SK-N-SH (cell line): ENCODE measurements at regions not wholly inside any gene's neighbourhood (a gene's known extent, or its start where the extent isn't known, plus 50 kb on each side); places are given as distances from the start of the nearest gene placed in this dataset.

Experiments
- CTCF ChIA-PET: fragments of 300-600, 350-600 bp; formaldehyde crosslinking; extraction: SDS; loops from one replicate; lab custom pipeline; 2021; lab: Yijun Ruan, JAX
- POLR2A ChIA-PET: fragments of 350-600 bp; sonication (Branson Sonifier 250); formaldehyde crosslinking; extraction: SDS; loops from one replicate; lab custom pipeline; 2020; ENCODE audit warnings: antibody characterized with exemption, inconsistent platforms; lab: Yijun Ruan, JAX
- DNase-seq: peaks from one replicate; pipeline ENCODE4 v3.0.0; 2012
- H2AFZ ChIP-seq: fragments of 200-600 bp; sonication (generic); 2 replicates; pipeline ENCODE4 v1.8.1; 2016; ENCODE audit warnings: antibody characterized with exemption, mild to moderate bottlenecking, low read depth
- H3F3A ChIP-seq: fragments of 200-600 bp; sonication (generic); replicated peaks from 2 replicates; pipeline ENCODE3; 2016; ENCODE audit warnings: antibody characterized with exemption, mild to moderate bottlenecking; ENCODE audit not compliant: insufficient read depth
- H3K27ac ChIP-seq, 2 experiments: fragments of 200-500 bp in 1 of 2; fragments of 200-600 bp in 1 of 2; sonication (Bioruptor generic) in 1 of 2; sonication (generic), shearing (Covaris generic) in 1 of 2; 2 replicates each; pipeline versions ENCODE4 v1.5.1 to v1.6.1; 2014 to 2016; ENCODE audit warnings: low read depth in 2 of 2, inconsistent platforms in 1 of 2, low read length in 1 of 2, mild to moderate bottlenecking in 1 of 2, mixed read lengths in 1 of 2
- H3K27me3 ChIP-seq: fragments of 200-600 bp; sonication (generic), shearing (Covaris generic); 2 replicates; pipeline ENCODE4 v1.6.1; 2016; ENCODE audit warnings: mixed run types; ENCODE audit not compliant: insufficient read depth
- H3K36me3 ChIP-seq, 2 experiments: fragments of 200-500 bp in 1 of 2; fragments of 200-600 bp in 1 of 2; sonication (Bioruptor generic) in 1 of 2; sonication (generic) in 1 of 2; replicated peaks in 1 of 2; 2 replicates each; pipeline versions ENCODE3 to v1.5.1; 2014 to 2016; ENCODE audit warnings: low read length in 1 of 2, mild to moderate bottlenecking in 1 of 2; ENCODE audit not compliant: insufficient read depth in 2 of 2, control insufficient read depth in 1 of 2
- H3K4me1 ChIP-seq, 2 experiments: fragments of 200-500 bp in 1 of 2; fragments of 200-600 bp in 1 of 2; sonication (Bioruptor generic) in 1 of 2; sonication (generic), shearing (Covaris generic) in 1 of 2; 2 replicates each; pipeline versions ENCODE4 v1.5.1 to v1.6.1; 2014 to 2016; ENCODE audit warnings: low read depth in 1 of 2, low read length in 1 of 2, mixed run types in 1 of 2; ENCODE audit not compliant: insufficient read depth in 2 of 2, control insufficient read depth in 1 of 2
- H3K4me2 ChIP-seq: fragments of 200-600 bp; sonication (generic), shearing (Covaris generic); 2 replicates; pipeline ENCODE4 v1.6.1; 2017; ENCODE audit warnings: mixed run types
- H3K4me3 ChIP-seq, 2 experiments: fragments of 200-500 bp in 1 of 2; fragments of 200-600 bp in 1 of 2; sonication (Bioruptor generic) in 1 of 2; sonication (generic), shearing (Covaris generic) in 1 of 2; 2 replicates each; pipeline versions ENCODE4 v1.5.1 to v1.8.1; 2014 to 2016; ENCODE audit warnings: low read depth in 2 of 2, inconsistent platforms in 1 of 2, low read length in 1 of 2, mild to moderate bottlenecking in 1 of 2, mixed read lengths in 1 of 2, moderate library complexity in 1 of 2
- H3K79me2 ChIP-seq: fragments of 200-600 bp; sonication (generic); 2 replicates; pipeline ENCODE4 v1.8.1; 2017; ENCODE audit warnings: mild to moderate bottlenecking; ENCODE audit not compliant: insufficient read depth
- H3K9ac ChIP-seq: fragments of 200-600 bp; sonication (generic); 2 replicates; pipeline ENCODE4 v1.6.1; 2017; ENCODE audit warnings: mixed run types
- H3K9me2 ChIP-seq: fragments of 200-600 bp; sonication (generic); 2 replicates; pipeline ENCODE4 v1.6.1; 2017; ENCODE audit warnings: mixed run types
- H3K9me3 ChIP-seq: fragments of 200-600 bp; sonication (generic); 2 replicates; pipeline ENCODE4 v1.6.1; 2017; ENCODE audit warnings: mixed run types, mild to moderate bottlenecking, moderate library complexity
- H4K20me1 ChIP-seq: fragments of 200-600 bp; sonication (generic); 2 replicates; pipeline ENCODE4 v1.6.1; 2017; ENCODE audit warnings: mild to moderate bottlenecking, mixed run types; ENCODE audit not compliant: insufficient read depth
- CHD2 ChIP-seq: fragments of 150-350 bp; IDR thresholded peaks from 2 replicates; pipeline ENCODE4 v1.6.1; 2018; ENCODE audit warnings: low read length; ENCODE audit not compliant: partially characterized antibody
- CTCF ChIP-seq: fragments of 200-600 bp; sonication (generic); IDR thresholded peaks from 2 replicates; pipeline ENCODE4 v1.6.1; 2017; ENCODE audit warnings: antibody characterized with exemption, mild to moderate bottlenecking, moderate library complexity
- FOSL2 ChIP-seq: IDR thresholded peaks from 2 replicates; pipeline ENCODE4 v1.4.0; 2012; ENCODE audit warnings: low read depth, mild to moderate bottlenecking, moderate library complexity, borderline replicate concordance
- GATA2 ChIP-seq: sonication (generic); formaldehyde crosslinking; IDR thresholded peaks from 2 replicates; pipeline ENCODE4 v1.5.0; 2020; ENCODE audit warnings: mild to moderate bottlenecking, missing genetic modification reagents
- IRF3 ChIP-seq: fragments of 150-350 bp; IDR thresholded peaks from 2 replicates; pipeline ENCODE4 v1.6.1; 2016; ENCODE audit warnings: mild to moderate bottlenecking, low read depth, low read length
- MEF2A ChIP-seq: IDR thresholded peaks from 2 replicates; pipeline ENCODE4 v1.4.0; 2012; ENCODE audit warnings: low read depth, borderline replicate concordance
- MXI1 ChIP-seq: IDR thresholded peaks from 2 replicates; pipeline ENCODE4 v1.6.1; 2012; ENCODE audit warnings: mild to moderate bottlenecking, low read depth, low read length, improper control_type of control experiment
- NFIC ChIP-seq: IDR thresholded peaks from 2 replicates; pipeline ENCODE4 v1.4.0; 2012; ENCODE audit warnings: borderline replicate concordance
- PBX3 ChIP-seq: IDR thresholded peaks from 2 replicates; pipeline ENCODE4; 2012
- POLR2AphosphoS5 ChIP-seq: IDR thresholded peaks from 2 replicates; pipeline ENCODE4 v1.6.1; 2012; ENCODE audit warnings: low read depth, low read length
- RAD21 ChIP-seq: IDR thresholded peaks from 2 replicates; pipeline ENCODE4 v1.6.1; 2012; ENCODE audit warnings: mild to moderate bottlenecking, low read length
- REST ChIP-seq: IDR thresholded peaks from 2 replicates; pipeline ENCODE4 v1.6.1; 2012; ENCODE audit warnings: mild to moderate bottlenecking, low read depth, low read length, moderate library complexity
- RFX5 ChIP-seq: IDR thresholded peaks from 2 replicates; pipeline ENCODE4 v1.6.1; 2012; ENCODE audit warnings: mild to moderate bottlenecking, improper control_type of control experiment, low read length
- RXRA ChIP-seq: IDR thresholded peaks from 2 replicates; pipeline ENCODE4 v1.4.0; 2012; ENCODE audit warnings: low read depth, mild to moderate bottlenecking, borderline replicate concordance
- SIN3A ChIP-seq: IDR thresholded peaks from 2 replicates; pipeline ENCODE4 v1.6.1; 2012; ENCODE audit warnings: low read depth, mild to moderate bottlenecking, low read length, moderate library complexity, borderline replicate concordance
- SMC3 ChIP-seq: IDR thresholded peaks from 2 replicates; pipeline ENCODE4 v1.6.1; 2012; ENCODE audit warnings: low read depth, low read length, improper control_type of control experiment
- TCF12 ChIP-seq: IDR thresholded peaks from 2 replicates; pipeline ENCODE4 v1.4.0; 2012
- USF2 ChIP-seq: fragments of 150-350 bp; IDR thresholded peaks from 2 replicates; pipeline ENCODE4 v1.6.1; 2017; ENCODE audit warnings: antibody characterized with exemption, low read length, low read depth, borderline replicate concordance
- YY1 ChIP-seq: IDR thresholded peaks from 2 replicates; pipeline ENCODE4 v1.4.0; 2012; ENCODE audit warnings: low read depth, mild to moderate bottlenecking
- WGBS: methylation state at CpG from one replicate; pipeline ENCODE4 v1.1.6; 2017; ENCODE audit warnings: low lambda C conversion rate; 5-methylcytosine and 5-hydroxymethylcytosine counted together

- H3K27ac ChIP-seq, result no peak overlapping the region
- DNase-seq, result no peak
- TF ChIP-seq TCF12 (no peak), REST (no peak), YY1 (no peak), MEF2A (no peak), FOSL2 (no peak), NFIC (no peak), SIN3A (no peak), PBX3 (no peak), CTCF (no peak), GATA2 (CRISPR knock-in tag) (no peak), POLR2AphosphoS5 (no peak), IRF3 (no peak), USF2 (no peak), RFX5 (no peak), RXRA (no peak), MXI1 (no peak), CHD2 (no peak), RAD21 (no peak), SMC3 (no peak)
Measured at GRCh38 chr4:89373394-89373793, 65.8 kb upstream of the GPRIN3 start.

More at GRCh38 chr4:89373394-89373793, 65.8 kb upstream of the GPRIN3 start:
- Histone ChIP-seq H3K4me3 (no peak overlapping the region), H3K9me2 (no peaks in the 10 kb centered on the region), H3K4me2 (no peak overlapping the region), H3K79me2 (no peaks in the 10 kb centered on the region), H2AFZ (no peak overlapping the region), H4K20me1 (no peaks in the 10 kb centered on the region), H3F3A (no peaks in the 10 kb centered on the region), H3K9me3 (no peaks in the 10 kb centered on the region), H3K36me3 (no peaks in the 10 kb centered on the region), H3K27me3 (no peaks in the 10 kb centered on the region), H3K4me1 (no peaks in the 10 kb centered on the region), H3K9ac (no peak overlapping the region)
- WGBS, result 83% methylated on average over 4 of the region's 4 CpGs
- POLR2A ChIA-PET, result no interaction called here
- CTCF ChIA-PET, result no interaction called here
